Left lung (tissue), 4 donors: ENCODE measurements at regions not wholly inside any gene's neighbourhood (a gene's known extent, or its start where the extent isn't known, plus 50 kb on each side); places are given as distances from the start of the nearest gene placed in this dataset.

Experiments used
- ATAC-seq: fragments of 200-7000 bp; cut with Tn5 transposase; one replicate; pipeline ENCODE4 v1.9.1; 2020; ENCODE audit warnings: moderate library complexity
- DNase-seq, 4 donors: peaks; one replicate each; pipeline ENCODE4 v3.0.0-alpha.2; 2013 to 2020
- H3K27ac ChIP-seq, 2 donors: fragments of 200-600 bp; sonication (generic) in 1 of 2; one replicate each; pipeline versions ENCODE4 v1.5.0 to v1.8.0; 2020 to 2021
- H3K27me3 ChIP-seq, 2 donors: fragments of 200-600 bp; sonication (generic) in 1 of 2; one replicate each; pipeline versions ENCODE4 v1.5.0 to v1.8.0; 2020 to 2021
- H3K36me3 ChIP-seq, 2 donors: fragments of 200-600 bp; sonication (generic) in 1 of 2; one replicate each; pipeline versions ENCODE4 v1.5.0 to v1.8.0; 2020 to 2021
- H3K4me1 ChIP-seq, 2 donors: fragments of 200-600 bp; one replicate each; pipeline ENCODE4 v1.8.0; 2021
- H3K4me3 ChIP-seq, 2 donors: fragments of 200-600 bp; sonication (generic) in 1 of 2; one replicate each; pipeline versions ENCODE4 v1.5.0 to v1.8.0; 2020 to 2021; ENCODE audit warnings: mild to moderate bottlenecking in 1 of 2
- H3K9me3 ChIP-seq, 2 donors: fragments of 200-600 bp; sonication (generic) in 1 of 2; one replicate each; pipeline versions ENCODE4 v1.5.0 to v1.8.0; 2020 to 2021
- intact Hi-C, 2 donors: fragments of 100-400 bp; cut with DNase I; formaldehyde crosslinking; loops; one replicate each; pipeline versions ENCODE4 v1.11.2 to v1.14.2; 2022
- TF ChIP-seq, protein P1 (sequence below), 2 donors: fragments of 200-600 bp; sonication (generic) in 1 of 2; IDR thresholded peaks; one replicate each; pipeline versions ENCODE4 v1.5.0 to v1.8.0; 2021; ENCODE audit warnings: antibody characterized with exemption in 2 of 2
- donor health status: DM: no; HTN: yes; CAD: no.
- donor health status: DM: no; HTN: no; CAD: no.

DNA sequence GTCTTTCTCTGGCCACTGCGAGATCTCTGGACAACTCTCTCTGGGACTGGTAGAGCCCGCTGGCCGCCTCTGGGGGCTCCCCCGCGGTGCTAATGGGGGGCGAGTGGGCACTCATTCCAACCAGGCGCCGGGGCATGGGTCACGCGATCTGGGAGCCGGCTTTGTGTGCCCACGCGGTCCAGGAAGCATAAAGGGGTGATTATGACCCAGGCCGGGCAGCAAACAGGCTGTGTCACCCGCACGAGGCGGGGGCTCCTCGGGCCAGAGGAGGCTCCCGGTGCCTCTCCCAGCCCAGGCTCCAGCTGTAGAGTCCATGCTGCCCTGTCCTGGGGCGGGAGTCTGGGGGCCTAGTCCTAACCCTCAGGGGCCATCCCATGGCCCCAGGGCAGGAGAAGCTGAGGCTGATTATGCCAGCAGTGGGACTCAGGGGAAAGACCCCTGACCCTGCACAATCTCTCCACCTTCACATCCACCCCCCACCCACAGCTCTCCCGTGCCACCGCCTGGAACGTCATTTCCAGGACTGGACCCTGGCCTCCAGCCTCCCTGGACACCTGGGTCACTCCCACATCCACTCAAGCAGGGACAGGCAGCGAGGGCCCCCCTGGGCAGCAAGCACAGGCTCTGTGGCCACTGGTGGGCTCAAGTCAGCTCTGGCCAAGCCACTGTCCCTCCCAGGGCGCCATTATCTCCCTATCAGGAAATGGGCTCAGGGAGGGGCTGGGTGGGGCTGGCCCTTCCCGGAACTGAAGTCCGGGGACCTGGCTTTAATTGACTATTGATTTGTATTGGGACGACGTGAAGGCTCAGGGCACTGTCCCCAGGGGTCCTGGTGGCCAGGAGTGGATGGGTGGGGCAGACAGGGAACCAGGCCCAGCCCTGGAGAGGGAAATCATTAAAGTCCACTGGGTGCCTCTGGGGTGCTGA is 50.0 kb downstream of the PTPRS start:
- Histone ChIP-seq H3K4me3 (no peak overlapping the region), H3K9me3 (no peaks in the 10 kb centered on the region), H3K27ac (no peak overlapping the region), H3K4me1 (peaks cover 5 to 18% of the 10 kb centered on the region in 2 donors), H3K36me3 (no peaks in the 10 kb centered on the region), H3K27me3 (peaks cover 0 to 80% of the 10 kb centered on the region in 2 donors)
- intact Hi-C loops, result no loop called here
- no peak for ATAC-seq
- no peak for DNase-seq
- TF ChIP-seq, protein P1, sequence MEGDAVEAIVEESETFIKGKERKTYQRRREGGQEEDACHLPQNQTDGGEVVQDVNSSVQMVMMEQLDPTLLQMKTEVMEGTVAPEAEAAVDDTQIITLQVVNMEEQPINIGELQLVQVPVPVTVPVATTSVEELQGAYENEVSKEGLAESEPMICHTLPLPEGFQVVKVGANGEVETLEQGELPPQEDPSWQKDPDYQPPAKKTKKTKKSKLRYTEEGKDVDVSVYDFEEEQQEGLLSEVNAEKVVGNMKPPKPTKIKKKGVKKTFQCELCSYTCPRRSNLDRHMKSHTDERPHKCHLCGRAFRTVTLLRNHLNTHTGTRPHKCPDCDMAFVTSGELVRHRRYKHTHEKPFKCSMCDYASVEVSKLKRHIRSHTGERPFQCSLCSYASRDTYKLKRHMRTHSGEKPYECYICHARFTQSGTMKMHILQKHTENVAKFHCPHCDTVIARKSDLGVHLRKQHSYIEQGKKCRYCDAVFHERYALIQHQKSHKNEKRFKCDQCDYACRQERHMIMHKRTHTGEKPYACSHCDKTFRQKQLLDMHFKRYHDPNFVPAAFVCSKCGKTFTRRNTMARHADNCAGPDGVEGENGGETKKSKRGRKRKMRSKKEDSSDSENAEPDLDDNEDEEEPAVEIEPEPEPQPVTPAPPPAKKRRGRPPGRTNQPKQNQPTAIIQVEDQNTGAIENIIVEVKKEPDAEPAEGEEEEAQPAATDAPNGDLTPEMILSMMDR (IDR thresholded peaks at IDR 0.05), result no peak

DNA sequence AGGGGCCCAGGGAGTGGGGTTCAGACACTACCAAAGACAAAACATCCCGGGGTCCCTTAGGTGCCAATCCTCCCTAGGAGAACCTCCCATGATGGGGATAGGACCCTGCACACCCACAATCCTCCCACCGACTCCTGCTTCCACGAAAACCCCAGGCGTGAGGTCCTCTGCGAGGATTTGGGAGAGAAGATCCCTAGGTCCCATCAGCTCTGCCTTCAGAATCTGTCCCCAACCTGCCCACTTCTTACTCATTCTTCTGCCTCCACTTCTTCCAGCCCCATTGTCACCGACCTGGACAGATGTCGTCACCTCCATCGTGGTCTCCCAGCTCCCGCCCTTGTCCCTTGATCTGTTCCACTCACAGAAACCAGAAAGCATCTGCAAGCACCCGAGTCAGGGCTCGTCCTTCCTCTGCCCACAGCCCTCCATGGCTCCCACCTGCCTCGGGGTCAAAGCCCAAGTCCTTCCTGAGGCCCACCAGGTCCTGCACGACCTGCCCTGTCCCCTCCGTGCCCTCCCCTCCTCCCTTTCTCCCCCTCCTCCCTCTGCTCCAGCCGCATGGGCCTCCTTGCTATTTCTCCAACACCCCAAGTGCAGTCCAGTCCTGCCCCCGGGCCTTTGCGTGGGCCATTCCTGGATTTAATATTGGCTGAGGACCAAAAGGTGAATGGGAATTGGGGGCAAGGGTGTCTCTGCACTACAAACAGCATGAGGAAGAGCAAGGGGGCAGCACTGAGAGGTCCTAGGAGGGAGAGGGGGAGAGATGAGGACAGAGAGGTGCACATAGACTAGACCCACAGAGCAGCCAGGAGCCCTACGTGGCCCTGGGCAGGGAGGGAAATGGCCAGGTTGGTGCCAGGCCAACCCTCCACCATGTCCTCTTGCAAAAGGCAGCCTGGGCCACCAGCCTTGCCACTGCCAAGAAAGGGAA is 51.3 kb downstream of the PTPRS start:
- peaks cover 0 to 67% of the 10 kb centered on the region in 2 donors for H3K27me3 ChIP-seq
- peaks cover 5 to 18% of the 10 kb centered on the region in 2 donors for H3K4me1 ChIP-seq
- no peak overlapping the region for H3K4me3 ChIP-seq
- no peak for DNase-seq
- H3K27ac ChIP-seq, result no peak overlapping the region
- TF ChIP-seq, protein P1 (IDR thresholded peaks at IDR 0.05), result no peak
- H3K9me3 ChIP-seq, result no peaks in the 10 kb centered on the region
- ATAC-seq, result no peak
- intact Hi-C loops, result no loop called here
- H3K36me3 ChIP-seq, result peaks cover 0 to 8% of the 10 kb centered on the region in 2 donors

DNA sequence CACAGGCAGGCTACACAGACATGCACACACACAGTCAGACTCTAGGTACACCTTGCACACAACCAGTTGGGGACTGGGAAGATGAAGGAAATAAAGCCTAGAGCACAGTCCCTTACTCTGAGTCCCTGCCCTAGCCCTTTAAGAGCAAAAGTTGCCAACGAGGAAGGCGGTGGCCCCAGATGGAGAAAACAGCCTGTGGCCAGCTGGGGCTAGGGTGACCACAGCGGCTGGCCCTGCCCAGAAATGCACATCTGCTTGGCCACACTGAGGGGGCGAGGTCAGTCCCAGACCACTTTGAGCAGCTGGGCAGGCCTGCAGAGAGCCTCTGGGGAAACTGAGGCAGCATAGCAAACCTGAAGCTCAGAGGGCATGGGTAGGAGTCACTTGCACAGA is 52.3 kb downstream of the PTPRS start:
- TF ChIP-seq, protein P1 (IDR thresholded peaks at IDR 0.05), result no peak
- ATAC-seq, result no peak
- Histone ChIP-seq H3K27ac (no peak overlapping the region), H3K9me3 (no peaks in the 10 kb centered on the region), H3K4me1 (peaks cover 5 to 15% of the 10 kb centered on the region in 2 donors), H3K27me3 (peaks cover 0 to 57% of the 10 kb centered on the region in 2 donors), H3K4me3 (no peak overlapping the region), H3K36me3 (peaks cover 0 to 8% of the 10 kb centered on the region in 2 donors)
- intact Hi-C loops, result no loop called here
- no peak for DNase-seq

DNA sequence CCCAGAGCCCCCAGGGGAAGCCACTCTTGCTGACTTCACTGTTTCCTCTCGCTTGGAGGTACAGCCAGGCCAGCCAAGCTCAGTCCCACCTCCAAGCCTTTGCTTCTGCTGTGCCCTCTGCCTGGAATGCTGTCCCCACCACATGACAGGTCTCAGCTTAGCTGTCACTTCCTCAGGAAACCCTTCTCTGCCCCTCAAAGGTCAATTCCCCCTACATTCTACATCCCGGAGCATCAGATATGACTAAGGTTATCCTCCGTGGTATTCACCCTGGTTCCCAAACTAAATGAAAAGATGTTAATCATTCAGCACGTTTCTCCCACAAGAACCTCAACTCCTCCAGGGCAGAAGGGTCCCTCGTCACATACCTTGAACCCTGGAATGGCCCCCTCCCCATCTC is 53.5 kb downstream of the PTPRS start:
- H3K27ac ChIP-seq, result no peak overlapping the region
- no peak overlapping the region for H3K4me3 ChIP-seq
- no peaks in the 10 kb centered on the region for H3K9me3 ChIP-seq
- H3K4me1 ChIP-seq, result peaks cover 2 to 3% of the 10 kb centered on the region in 2 donors
- ATAC-seq (no peak), DNase-seq (no peak)
- intact Hi-C loops, result no loop called here
- peaks cover 0 to 45% of the 10 kb centered on the region in 2 donors for H3K27me3 ChIP-seq
- TF ChIP-seq, protein P1 (IDR thresholded peaks at IDR 0.05), result no peak
- peaks cover 0 to 8% of the 10 kb centered on the region in 2 donors for H3K36me3 ChIP-seq
